ENCODE measurements at regions not wholly inside any gene's neighbourhood (a gene's known extent, or its start where the extent isn't known, plus 50 kb on each side); places are given as distances from the start of the nearest gene placed in this dataset.
"Not testable (repeated sequence)": the region's sequence is repeated elsewhere in the genome, so short reads cannot be mapped to it uniquely, and the experiment has no call there.

DNA sequence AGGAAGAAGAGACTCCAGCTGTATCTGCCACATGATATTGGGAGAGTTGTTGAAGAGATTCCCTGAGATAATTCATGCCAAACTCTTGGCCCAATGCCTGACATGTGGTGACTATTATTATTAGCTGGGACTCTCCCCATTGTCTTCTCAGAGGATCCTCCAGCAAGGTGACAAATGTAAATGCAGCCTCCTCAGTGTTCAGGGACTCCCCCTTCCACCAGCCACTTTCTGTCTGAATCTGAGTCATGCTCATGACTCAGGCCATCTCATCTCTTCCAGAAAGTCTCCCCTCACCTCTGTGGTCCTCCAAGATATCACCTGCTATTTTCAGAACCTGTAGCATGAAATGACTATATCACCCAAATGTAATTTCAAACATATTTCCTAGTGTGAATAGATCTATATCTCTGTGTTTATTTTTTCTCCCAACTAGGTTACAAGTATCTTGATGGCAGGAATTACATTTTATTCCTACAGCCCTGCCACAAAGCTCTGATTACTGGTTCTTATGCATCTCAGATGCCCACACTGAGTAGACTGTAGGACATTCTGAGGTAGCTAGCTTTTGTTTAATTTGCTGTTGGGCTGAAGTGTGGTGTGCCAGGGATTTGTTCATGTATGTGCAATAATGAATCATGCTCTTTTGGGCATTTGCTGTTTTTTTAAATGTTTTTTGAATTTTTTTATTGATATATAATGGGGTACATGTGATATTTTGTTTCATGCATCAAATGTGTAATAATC, 126.6 kb upstream of the IL12B start:
- DNase-seq, result no peak

DNA sequence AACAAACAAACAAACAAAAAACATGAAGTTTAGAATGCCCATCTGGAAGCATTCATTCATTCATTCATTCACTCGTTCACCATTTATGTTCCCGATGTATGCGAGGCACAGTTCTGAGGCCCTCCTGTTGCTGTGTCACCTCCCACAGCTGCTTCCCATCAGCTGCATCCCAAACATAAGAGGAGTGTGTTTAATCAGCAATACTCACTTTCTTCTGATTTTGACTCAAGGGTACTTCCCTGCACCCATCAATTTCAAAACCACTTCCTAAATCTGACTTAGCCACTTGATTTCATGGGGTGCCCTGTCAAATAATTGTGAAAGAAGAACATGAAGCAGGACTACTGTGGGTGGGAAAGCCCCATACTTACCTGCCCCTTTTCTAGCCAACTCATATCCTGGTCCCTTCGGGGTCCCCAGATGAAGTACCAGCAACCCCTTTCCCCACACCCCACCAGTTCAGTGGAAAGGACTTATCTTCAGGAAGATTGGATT, 128.0 kb upstream of the IL12B start:
- no peak for DNase-seq

DNA sequence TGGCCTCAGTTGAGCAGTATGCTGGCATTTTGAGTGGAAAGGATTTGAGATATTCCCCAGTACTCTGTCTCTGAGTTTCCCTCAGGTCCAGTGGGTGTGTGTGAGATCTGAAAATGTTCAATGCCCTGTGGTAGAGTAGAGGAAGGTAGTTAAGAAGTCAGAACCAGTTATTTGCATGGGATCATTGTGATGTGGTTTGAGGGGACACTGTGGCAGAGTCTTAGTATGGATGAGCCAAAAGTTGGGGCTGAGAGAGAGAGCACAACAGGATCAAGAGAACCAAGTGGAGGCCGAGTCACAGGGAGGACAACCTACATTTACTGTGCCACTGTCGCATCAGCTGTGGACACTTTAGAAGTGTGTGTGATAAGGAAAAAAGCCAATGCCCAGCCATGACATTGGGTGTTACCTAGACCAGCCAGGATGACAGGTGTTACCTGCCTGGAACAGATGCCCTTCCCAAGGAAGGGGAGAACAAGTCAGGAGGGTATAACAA, 128.9 kb upstream of the IL12B start:
- no peak for DNase-seq

GRCh38 chr5:159459951-159460538, 129.8 kb upstream of the IL12B start:
- no peak for DNase-seq

DNA sequence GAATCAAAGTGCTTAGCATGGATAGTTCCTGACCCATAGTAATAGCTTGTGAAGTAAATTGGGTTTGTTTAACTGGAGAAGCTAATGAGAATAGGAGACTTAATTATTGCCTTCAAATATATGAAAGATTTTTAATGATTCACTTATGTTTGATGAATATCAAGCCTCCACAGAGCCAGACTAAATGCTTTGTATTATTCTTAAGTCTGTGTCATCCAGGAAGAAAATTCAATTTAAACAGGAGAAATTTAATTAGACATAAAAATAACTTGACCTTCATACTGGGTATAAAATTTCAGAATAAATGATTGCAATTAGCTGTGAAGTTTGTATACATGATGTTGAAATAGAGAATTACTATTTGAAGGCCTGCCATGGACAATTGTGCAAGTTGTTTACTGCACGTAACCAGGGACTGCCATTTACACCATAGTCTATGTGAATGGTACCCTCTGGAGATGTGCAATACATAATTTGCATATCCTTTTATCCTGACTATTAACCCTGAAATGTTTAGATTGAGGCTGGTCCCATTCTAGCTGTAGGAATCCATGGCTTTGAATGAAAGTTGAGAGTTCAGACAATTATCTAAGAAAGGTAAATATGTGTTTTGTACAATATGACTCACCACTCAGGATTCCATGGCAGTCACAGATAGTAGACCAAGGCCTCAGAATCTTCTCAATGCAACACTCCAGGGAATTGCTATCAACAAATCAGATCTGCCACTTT, 133.5 kb upstream of the IL12B start:
- DNase-seq, result no peak

GRCh38 chr5:159465604-159466003, 135.3 kb upstream of the IL12B start:
- no peak for DNase-seq

DNA sequence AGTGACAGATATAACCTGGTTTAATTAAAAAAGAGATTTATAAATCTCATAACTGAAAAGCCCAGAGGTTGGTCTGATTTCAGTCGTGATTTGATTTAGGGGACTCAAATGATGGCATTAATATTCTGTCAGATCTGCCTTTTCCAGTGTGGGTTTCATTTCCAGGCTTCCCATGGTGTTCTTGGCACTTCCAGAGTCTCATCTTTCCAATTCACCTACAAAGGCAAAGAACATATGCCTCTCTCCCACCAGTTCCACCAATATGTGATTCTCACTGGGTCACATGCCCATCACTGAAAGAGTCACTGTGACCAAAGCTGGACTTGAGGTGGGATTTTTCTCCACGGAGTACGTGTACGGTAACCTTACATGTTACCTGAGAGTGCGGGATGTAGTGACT, 137.4 kb upstream of the IL12B start:
- DNase-seq, result no peak

DNA sequence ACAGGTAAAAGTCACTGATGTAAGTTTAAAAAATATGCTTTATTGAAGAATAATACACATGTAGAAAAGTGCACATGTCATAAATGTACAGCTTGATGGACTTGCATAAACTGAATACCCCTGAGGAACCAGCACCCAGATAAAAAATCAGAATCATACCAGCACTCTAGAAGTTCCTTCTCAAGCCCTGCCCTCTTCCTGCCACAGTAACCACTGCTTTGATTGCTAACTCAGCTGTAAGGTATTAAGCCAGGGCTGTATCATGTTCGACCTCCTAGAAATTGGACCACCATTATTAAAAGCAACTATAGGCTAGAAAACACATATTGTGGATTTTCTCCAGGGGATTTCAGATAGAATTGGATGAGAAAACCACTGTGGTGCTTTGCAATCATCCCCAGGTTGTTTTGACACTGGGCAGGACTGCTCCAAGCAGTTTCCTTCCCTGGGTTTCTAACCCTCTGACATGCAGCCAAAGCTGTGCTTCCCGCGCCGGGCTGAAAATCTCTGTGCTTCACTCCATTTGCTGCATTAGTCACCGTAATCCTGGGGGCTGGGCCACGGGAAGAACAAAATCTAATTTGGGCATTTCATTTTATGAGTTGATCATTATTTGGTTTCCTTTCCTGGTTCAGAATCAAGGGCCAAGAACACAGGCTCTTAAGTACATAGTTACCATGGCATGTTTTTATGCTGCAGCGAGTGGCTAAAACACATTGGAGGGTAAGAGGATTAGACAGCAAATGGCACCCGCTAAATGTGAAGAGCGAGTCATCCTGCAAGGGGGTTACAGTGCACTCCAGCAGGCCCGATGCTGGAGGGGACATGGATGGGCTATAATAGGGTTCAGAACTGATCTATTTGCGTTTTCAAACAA, 139.4 kb upstream of the IL12B start:
- DNase-seq, result no peak

DNA sequence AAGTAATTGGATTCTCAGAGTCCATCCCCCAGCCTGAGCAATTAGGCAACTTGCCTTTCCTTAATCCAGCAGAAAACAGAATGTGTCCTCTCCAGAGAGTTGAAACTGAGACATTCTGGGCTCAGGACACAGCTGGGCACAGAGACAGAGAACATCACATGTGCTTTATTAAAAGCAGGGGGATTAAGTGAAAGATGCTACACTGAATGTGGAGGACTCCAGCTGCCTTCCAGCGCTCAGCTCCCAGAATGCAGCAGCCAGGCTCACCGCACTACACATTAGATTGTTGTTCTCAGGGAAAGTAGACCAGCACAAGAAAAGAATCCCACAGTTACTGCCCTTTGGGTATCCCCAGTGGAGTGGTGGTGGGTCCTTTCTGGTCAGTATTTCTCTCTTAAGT, 141.6 kb upstream of the IL12B start:
- DNase-seq, result no peak

GRCh38 chr5:159475026-159475425, 144.7 kb upstream of the IL12B start:
- no peak for DNase-seq

GRCh38 chr5:159478950-159479349, 148.7 kb upstream of the IL12B start:
- no peak for DNase-seq

- DNase-seq, result no peak
These were observed 150.6 kb upstream of the IL12B start for GRCh38 chr5:159480849-159481248.

- no peak for DNase-seq
These were observed 151.5 kb upstream of the IL12B start for GRCh38 chr5:159481751-159482150.

GRCh38 chr5:159486836-159487235, 156.5 kb upstream of the IL12B start:
- DNase-seq, result no peak

DNA sequence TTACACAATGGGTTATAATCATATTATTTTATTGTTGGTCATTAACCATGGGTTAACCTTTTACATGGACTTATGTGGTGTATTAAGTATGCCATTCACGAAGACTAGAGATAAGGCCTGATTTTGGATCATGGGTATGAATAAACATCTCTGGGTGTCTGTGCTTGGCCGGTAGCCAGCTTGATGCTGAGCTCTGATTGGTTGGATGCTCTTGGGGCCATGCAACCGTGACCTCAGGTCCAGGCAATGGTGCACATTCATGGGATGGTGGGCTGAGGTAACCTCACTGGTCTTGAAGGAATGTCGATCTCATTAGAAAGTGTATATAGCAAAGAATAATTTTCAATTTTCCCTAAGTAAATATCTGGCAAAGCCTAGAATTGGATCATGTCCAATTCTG, 158.2 kb upstream of the IL12B start:
- DNase-seq, result no peak

DNA sequence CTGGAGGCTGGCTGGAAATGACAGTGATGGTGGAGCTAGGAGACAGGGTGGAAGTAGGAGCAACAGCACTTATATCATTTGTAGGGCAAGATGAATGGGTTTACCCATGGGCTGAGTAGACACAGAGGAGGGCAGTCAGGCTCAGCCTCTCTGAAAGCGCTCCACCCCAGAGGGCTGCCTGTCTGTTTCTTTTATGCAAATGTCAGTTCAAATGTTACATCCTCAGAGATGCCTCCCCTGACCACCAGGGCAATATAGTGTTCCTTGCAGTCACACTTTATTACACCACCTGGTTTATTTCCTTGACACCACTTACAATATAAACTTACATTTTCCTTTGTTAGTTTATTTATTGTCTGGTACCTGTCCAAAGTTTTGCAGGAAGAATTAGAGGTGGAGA, 159.5 kb upstream of the IL12B start:
- no peak for DNase-seq

DNA sequence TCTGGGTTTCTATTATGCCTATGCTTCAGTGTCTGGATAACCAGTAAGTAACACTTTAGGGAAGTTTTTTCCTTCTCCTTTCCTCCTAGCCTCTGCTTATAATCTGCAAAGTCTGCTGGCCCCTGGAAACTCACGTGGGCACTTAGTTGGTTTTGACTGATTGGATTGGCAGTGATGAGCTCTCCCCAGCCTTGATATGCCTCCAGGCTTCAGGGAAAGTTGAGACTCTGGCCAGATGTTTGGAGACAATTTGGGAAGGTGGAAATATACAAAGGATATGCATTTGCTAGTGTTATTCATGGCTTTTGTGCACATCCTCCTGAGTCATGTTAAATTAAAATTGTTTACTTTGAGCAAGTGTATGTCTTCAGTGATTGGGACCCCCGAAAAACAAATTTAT, 160.2 kb upstream of the IL12B start:
- DNase-seq, result no peak

DNA sequence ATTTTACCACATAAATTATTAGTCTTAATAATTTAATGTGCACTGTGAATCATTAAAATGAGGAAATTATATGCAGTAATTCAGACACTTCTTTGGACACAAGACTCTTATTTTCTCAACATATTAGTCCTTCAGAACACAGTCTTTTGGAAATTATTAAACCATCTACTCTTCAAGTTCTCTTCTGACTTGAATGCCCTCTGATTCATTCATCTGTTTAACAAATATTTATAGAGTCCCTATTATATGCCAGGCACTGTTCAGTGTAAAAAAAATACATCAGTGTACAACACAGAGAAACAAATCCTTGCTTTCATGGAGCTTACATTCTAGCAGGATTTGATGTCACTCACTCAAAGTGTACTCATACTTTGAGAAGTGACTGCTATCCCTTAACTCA, 163.4 kb upstream of the IL12B start:
- DNase-seq, result no peak

DNA sequence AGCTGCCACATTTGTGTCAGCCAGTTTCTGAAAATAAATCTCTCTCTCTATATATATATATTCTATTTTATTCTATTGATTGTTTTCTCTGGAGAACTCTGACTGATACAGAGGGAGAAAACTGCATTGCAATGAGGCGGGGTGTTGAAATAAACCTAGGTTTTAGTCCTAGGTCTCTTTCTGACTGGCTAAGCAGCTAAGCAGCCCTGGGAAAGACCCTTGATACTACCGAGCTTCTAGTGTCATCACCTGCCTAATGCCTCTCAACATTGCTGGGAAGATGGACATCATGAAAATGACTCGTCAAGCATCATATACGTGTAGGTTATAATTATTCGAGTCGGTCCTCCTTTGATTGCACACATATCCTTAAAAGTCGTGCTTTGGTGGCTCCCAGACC, 166.5 kb upstream of the IL12B start:
- no peak for DNase-seq

DNA sequence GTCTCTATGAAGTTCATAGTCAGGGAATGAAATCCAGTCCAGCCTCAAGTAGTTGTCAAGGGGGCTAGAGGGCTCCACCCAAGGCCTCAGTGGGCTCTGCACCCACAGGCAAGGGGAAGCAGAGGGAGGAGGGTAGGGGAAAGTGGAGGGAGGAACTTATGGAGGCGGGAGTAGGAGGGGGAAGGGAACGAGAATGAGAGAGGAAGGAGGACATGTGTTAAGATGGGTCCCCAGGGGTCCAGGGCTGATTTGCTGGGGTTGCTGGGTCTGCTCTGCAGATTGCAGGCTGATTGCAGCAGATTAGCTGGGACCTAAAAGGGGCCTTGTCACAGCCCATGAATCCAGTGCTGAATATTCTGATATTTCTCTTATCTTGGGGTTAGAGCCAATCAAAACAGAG, 166.9 kb upstream of the IL12B start:
- DNase-seq, result no peak

- DNase-seq, result no peak
These were observed 168.3 kb upstream of the IL12B start for GRCh38 chr5:159498630-159499029.

- not testable (repeated sequence) for DNase-seq
These were observed 171.8 kb upstream of the IL12B start for GRCh38 chr5:159502116-159502515.

DNA sequence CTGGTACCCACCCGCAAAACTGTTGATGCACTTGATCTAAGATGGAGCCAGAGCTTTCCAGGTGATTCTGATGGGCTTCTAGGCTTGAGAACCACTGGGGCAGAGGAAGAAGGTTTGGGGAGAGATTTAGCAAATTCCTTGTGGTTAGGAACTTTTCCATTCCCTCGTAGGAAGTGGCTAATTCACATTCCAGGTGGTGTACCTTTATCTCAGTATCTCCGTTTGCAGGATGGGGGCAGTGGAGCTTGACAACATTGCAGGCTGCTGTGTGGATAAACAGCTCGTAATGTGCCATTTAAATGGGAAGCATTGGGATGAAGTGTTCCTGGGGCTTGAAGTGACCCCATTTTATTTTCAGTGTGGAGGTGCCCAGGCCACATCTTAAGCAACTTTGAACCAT, 172.9 kb upstream of the IL12B start:
- no peak for DNase-seq

Measured in NCI-H510A (cell line).